ENCODE measurements at regions not wholly inside any gene's neighbourhood (a gene's known extent, or its start where the extent isn't known, plus 50 kb on each side); places are given as distances from the start of the nearest gene placed in this dataset.

GRCh38 chr2:57443973-57444521 is 602.6 kb upstream of the VRK2 start:
- TF ChIP-seq CTCF (conservative IDR thresholded peaks at IDR 0.05; ENCODE audit: low read length) (no peak), EZH2phosphoT487 (IDR thresholded peaks at IDR 0.05; ENCODE audit: borderline replicate concordance) (no peak)
